HT-29 (cell line): ENCODE measurements at regions not wholly inside any gene's neighbourhood (a gene's known extent, or its start where the extent isn't known, plus 50 kb on each side); places are given as distances from the start of the nearest gene placed in this dataset.
"Not testable (repeated sequence)": the region's sequence is repeated elsewhere in the genome, so short reads cannot be mapped to it uniquely, and the experiment has no call there.

Experiments used
- DNase-seq: peaks from one replicate; pipeline ENCODE4 v3.0.0-alpha.2; 2015; ENCODE audit warnings: low spot score

- DNase-seq, result no peak
Observed at GRCh38 chr5:168097876-168098653, 193.4 kb upstream of the WWC1 start.

- no peak for DNase-seq
Observed at GRCh38 chr5:168101352-168101751, 190.1 kb upstream of the WWC1 start.

GRCh38 chr5:168103018-168103417 lies 188.4 kb upstream of the WWC1 start:
- DNase-seq, result not testable (repeated sequence)

- no peak for DNase-seq
Observed at GRCh38 chr5:168104350-168104749, 187.1 kb upstream of the WWC1 start.

GRCh38 chr5:168104811-168105481 lies 186.5 kb upstream of the WWC1 start:
- DNase-seq, result peak; percentile 28

GRCh38 chr5:168106008-168106761 lies 185.3 kb upstream of the WWC1 start:
- DNase-seq, result no peak

- no peak for DNase-seq
Observed at GRCh38 chr5:168109441-168109840, 182.0 kb upstream of the WWC1 start.

- no peak for DNase-seq
Observed at GRCh38 chr5:168110384-168110783, 181.1 kb upstream of the WWC1 start.

- DNase-seq, result no peak
Observed at GRCh38 chr5:168110870-168111832, 180.3 kb upstream of the WWC1 start.

GRCh38 chr5:168114444-168115017 lies 176.9 kb upstream of the WWC1 start:
- DNase-seq, result peak; percentile 80

GRCh38 chr5:168117469-168117868 lies 174.0 kb upstream of the WWC1 start:
- no peak for DNase-seq

- DNase-seq, result no peak
Observed at GRCh38 chr5:168118042-168118668, 173.3 kb upstream of the WWC1 start.

GRCh38 chr5:168120401-168121137 lies 170.9 kb upstream of the WWC1 start:
- no peak for DNase-seq

- no peak for DNase-seq
Observed at GRCh38 chr5:168121138-168121494, 170.3 kb upstream of the WWC1 start.

GRCh38 chr5:168123631-168124528 lies 167.6 kb upstream of the WWC1 start:
- DNase-seq, result no peak

- DNase-seq, result no peak
Observed at GRCh38 chr5:168125445-168126199, 165.8 kb upstream of the WWC1 start.

- DNase-seq, result no peak
Observed at GRCh38 chr5:168126606-168127005, 164.8 kb upstream of the WWC1 start.

- DNase-seq, result no peak
Observed at GRCh38 chr5:168128111-168128510, 163.3 kb upstream of the WWC1 start.
